SK-N-SH treated with all-trans-retinoic acid at 6 μM for 48 hours (cell line): ENCODE measurements at regions not wholly inside any gene's neighbourhood (a gene's known extent, or its start where the extent isn't known, plus 50 kb on each side); places are given as distances from the start of the nearest gene placed in this dataset.
"Not testable (repeated sequence)": the region's sequence is repeated elsewhere in the genome, so short reads cannot be mapped to it uniquely, and the experiment has no call there.

ENCODE experiments used
- ATAC-seq: fragments of 200-7000 bp; cut with Tn5 transposase; 3 replicates; pipeline ENCODE4 v1.9.1; 2020; ENCODE audit warnings: mild to moderate bottlenecking, moderate library complexity
- BACH2 ChIP-seq: fragments of 250-450 bp; sonication (Bioruptor Pico); IDR thresholded peaks from 2 replicates; pipeline ENCODE4 v1.9.0; 2021; ENCODE audit warnings: mild to moderate bottlenecking, borderline replicate concordance
- CSDC2 ChIP-seq: fragments of 250-450 bp; sonication (Bioruptor Pico); IDR thresholded peaks from 2 replicates; pipeline ENCODE4 v1.5.0; 2020; ENCODE audit warnings: mild to moderate bottlenecking, moderate library complexity
- ESRRG ChIP-seq: fragments of 250-450 bp; sonication (Bioruptor Pico); IDR thresholded peaks from 2 replicates; pipeline ENCODE4 v1.6.1; 2021; ENCODE audit warnings: mild to moderate bottlenecking
- GLIS3 ChIP-seq: fragments of 250-450 bp; sonication (Bioruptor Pico); IDR thresholded peaks from 2 replicates; pipeline ENCODE4 v1.5.0; 2020; ENCODE audit warnings: mild to moderate bottlenecking, moderate library complexity
- OSR1 ChIP-seq: fragments of 250-450 bp; sonication (Bioruptor Pico); IDR thresholded peaks from 2 replicates; pipeline ENCODE4 v1.8.0; 2022; ENCODE audit warnings: moderate library complexity, mild to moderate bottlenecking, inconsistent platforms
- PPARA ChIP-seq: fragments of 250-450 bp; sonication (Bioruptor Pico); IDR thresholded peaks from 2 replicates; pipeline ENCODE4 v1.5.0; 2020; ENCODE audit warnings: mild to moderate bottlenecking, borderline replicate concordance
- SNAI2 ChIP-seq: fragments of 250-450 bp; sonication (Bioruptor Pico); IDR thresholded peaks from 2 replicates; pipeline ENCODE4 v1.5.0; 2020; ENCODE audit warnings: mild to moderate bottlenecking, moderate library complexity
- TOX ChIP-seq: fragments of 250-450 bp; sonication (Bioruptor Pico); IDR thresholded peaks from 2 replicates; pipeline ENCODE4 v1.8.0; 2021; ENCODE audit warnings: mild to moderate bottlenecking, moderate library complexity, borderline replicate concordance
- ZC3H10 ChIP-seq: fragments of 250-450 bp; sonication (Bioruptor Pico); IDR thresholded peaks from 2 replicates; pipeline ENCODE4 v1.5.1; 2021; ENCODE audit warnings: mild to moderate bottlenecking, moderate library complexity
- ZFP3 ChIP-seq: fragments of 250-450 bp; sonication (Bioruptor Pico); IDR thresholded peaks from 2 replicates; pipeline ENCODE4 v1.5.0; 2020; ENCODE audit warnings: mild to moderate bottlenecking, moderate library complexity
- ZFP30 ChIP-seq: fragments of 450-650 bp; formaldehyde crosslinking; IDR thresholded peaks from 2 replicates; pipeline ENCODE4 v1.5.0; 2022; ENCODE audit warnings: mild to moderate bottlenecking, moderate library complexity
- ZNF70 ChIP-seq: fragments of 450-650 bp; formaldehyde crosslinking; IDR thresholded peaks from 2 replicates; pipeline ENCODE4 v1.5.0; 2020; ENCODE audit warnings: mild to moderate bottlenecking, moderate library complexity
- ZNF8 ChIP-seq: fragments of 450-650 bp; formaldehyde crosslinking; IDR thresholded peaks from 2 replicates; pipeline ENCODE4 v1.5.0; 2020; ENCODE audit warnings: mild to moderate bottlenecking, moderate library complexity
- TF ChIP-seq, protein P1 (sequence below): fragments of 250-450 bp; sonication (Bioruptor Pico); IDR thresholded peaks from 2 replicates; pipeline ENCODE4 v1.5.0; 2020; ENCODE audit warnings: mild to moderate bottlenecking, moderate library complexity
- TF ChIP-seq, protein P2 (sequence below): fragments of 250-450 bp; sonication (Bioruptor Pico); IDR thresholded peaks from 2 replicates; pipeline ENCODE4 v1.5.1; 2020; ENCODE audit warnings: low read depth, mild to moderate bottlenecking, moderate library complexity
- TF ChIP-seq, protein P3 (sequence below): fragments of 250-450 bp; sonication (Bioruptor Pico); IDR thresholded peaks from 2 replicates; pipeline ENCODE4 v1.8.0; 2020; ENCODE audit warnings: mild to moderate bottlenecking, moderate library complexity, borderline replicate concordance
- TF ChIP-seq, protein P4 (sequence below): fragments of 250-450 bp; sonication (Bioruptor Pico); IDR thresholded peaks from 2 replicates; pipeline ENCODE4 v1.8.0; 2021; ENCODE audit warnings: low read depth, mild to moderate bottlenecking, moderate library complexity, borderline replicate concordance

DNA sequence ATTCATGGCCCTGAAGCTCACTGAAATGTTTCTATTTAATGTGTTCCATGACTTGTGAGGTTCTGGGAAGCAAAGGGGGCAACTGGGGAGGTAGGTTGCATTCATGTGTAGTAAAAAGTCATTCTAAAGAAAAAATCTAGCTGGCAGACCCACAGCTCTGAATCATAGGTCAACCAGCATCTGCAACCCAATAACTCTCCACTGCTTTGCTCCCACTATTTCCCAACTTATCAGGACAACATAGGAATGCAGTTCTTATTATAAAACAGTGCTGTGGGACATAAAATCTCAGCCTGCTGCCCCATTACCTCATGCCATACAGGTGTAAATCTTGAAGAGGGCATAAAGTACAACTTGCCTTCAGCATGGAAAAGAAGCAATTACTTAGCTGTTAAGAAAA is 576.1 kb upstream of the PTBP2 start:
- TF ChIP-seq ESRRG (CRISPR knock-in tag) (no peak), ZNF8 (CRISPR knock-in tag) (no peak), TOX (no peak), ZNF70 (CRISPR knock-in tag) (no peak), ZFP3 (CRISPR knock-in tag) (no peak), ZFP30 (CRISPR knock-in tag) (no peak), GLIS3 (CRISPR knock-in tag) (no peak), BACH2 (CRISPR knock-in tag) (no peak), CSDC2 (CRISPR knock-in tag) (no peak)
- TF ChIP-seq, protein P1, sequence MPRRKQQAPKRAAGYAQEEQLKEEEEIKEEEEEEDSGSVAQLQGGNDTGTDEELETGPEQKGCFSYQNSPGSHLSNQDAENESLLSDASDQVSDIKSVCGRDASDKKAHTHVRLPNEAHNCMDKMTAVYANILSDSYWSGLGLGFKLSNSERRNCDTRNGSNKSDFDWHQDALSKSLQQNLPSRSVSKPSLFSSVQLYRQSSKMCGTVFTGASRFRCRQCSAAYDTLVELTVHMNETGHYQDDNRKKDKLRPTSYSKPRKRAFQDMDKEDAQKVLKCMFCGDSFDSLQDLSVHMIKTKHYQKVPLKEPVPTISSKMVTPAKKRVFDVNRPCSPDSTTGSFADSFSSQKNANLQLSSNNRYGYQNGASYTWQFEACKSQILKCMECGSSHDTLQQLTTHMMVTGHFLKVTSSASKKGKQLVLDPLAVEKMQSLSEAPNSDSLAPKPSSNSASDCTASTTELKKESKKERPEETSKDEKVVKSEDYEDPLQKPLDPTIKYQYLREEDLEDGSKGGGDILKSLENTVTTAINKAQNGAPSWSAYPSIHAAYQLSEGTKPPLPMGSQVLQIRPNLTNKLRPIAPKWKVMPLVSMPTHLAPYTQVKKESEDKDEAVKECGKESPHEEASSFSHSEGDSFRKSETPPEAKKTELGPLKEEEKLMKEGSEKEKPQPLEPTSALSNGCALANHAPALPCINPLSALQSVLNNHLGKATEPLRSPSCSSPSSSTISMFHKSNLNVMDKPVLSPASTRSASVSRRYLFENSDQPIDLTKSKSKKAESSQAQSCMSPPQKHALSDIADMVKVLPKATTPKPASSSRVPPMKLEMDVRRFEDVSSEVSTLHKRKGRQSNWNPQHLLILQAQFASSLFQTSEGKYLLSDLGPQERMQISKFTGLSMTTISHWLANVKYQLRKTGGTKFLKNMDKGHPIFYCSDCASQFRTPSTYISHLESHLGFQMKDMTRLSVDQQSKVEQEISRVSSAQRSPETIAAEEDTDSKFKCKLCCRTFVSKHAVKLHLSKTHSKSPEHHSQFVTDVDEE (CRISPR knock-in tag) = no peak
- TF ChIP-seq, protein P2, sequence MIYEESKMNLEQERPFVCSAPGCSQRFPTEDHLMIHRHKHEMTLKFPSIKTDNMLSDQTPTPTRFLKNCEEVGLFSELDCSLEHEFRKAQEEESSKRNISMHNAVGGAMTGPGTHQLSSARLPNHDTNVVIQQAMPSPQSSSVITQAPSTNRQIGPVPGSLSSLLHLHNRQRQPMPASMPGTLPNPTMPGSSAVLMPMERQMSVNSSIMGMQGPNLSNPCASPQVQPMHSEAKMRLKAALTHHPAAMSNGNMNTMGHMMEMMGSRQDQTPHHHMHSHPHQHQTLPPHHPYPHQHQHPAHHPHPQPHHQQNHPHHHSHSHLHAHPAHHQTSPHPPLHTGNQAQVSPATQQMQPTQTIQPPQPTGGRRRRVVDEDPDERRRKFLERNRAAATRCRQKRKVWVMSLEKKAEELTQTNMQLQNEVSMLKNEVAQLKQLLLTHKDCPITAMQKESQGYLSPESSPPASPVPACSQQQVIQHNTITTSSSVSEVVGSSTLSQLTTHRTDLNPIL = no peak
- ATAC-seq = no peak

DNA sequence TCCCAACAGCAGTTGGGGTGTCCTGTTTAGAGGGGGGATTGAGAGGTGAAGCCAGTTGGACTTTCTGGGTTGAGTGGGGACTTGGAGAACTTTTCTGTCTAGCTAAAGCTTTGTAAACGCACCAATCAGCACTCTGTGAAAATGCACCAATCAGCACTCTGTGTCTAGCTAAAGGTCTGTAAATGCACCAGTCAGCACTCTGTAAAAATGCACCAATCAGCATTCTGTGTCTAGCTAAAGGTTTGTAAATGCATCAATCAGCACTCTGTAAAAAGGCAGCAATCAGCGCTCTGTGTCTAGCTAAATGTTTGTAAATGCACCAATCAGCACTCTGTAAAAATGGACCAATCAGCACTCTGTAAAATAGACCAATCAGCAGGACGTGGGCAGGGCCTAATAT is 568.6 kb upstream of the PTBP2 start:
- not testable (repeated sequence) for ATAC-seq

DNA sequence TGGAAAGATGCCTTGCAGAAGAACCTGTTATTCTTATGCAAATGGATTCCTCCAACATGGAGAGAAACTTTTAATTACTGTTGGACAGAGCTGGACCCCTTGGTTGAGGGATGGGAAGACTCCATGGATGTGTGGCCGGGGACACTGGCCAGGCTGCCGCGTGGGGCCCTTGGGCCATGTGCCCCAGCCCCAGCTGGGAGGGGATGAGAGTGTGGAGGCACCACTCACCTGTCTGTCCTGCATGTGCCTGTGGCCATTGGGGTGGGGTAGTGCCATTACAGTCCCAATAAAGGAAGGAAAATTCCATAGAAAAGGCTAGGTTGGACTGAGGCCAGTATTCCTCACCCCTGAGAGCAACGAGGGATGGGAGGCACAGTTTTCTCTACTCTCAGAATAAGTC is 564.5 kb upstream of the PTBP2 start:
- TF ChIP-seq, protein P2 = no peak
- TF ChIP-seq, all 23 proteins: peak for 0
- ATAC-seq = no peak

DNA sequence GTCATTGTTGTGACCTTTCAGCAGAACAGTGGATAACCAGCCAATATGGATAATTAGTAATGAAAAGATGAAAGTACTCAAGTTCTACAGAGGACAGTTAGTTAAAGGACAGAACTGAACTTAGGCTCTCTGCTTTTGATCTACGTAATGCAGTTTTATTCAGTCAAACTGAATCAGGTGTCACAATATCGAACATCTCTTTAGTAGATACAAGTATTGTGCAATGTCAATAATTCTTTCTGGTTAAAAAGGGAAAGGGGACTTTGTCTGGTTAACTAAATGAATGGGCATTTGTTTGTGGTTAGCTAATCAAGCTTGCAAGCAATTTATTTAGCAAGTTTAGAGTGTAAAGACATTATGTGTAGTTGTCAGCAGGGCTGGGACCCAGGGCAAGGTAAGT is 562.2 kb upstream of the PTBP2 start:
- TF ChIP-seq, protein P3, sequence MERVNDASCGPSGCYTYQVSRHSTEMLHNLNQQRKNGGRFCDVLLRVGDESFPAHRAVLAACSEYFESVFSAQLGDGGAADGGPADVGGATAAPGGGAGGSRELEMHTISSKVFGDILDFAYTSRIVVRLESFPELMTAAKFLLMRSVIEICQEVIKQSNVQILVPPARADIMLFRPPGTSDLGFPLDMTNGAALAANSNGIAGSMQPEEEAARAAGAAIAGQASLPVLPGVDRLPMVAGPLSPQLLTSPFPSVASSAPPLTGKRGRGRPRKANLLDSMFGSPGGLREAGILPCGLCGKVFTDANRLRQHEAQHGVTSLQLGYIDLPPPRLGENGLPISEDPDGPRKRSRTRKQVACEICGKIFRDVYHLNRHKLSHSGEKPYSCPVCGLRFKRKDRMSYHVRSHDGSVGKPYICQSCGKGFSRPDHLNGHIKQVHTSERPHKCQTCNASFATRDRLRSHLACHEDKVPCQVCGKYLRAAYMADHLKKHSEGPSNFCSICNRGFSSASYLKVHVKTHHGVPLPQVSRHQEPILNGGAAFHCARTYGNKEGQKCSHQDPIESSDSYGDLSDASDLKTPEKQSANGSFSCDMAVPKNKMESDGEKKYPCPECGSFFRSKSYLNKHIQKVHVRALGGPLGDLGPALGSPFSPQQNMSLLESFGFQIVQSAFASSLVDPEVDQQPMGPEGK = no peak
- no peak for TF ChIP-seq CSDC2 (CRISPR knock-in tag)
- TF ChIP-seq ZFP3 (CRISPR knock-in tag) = no peak
- TF ChIP-seq, protein P2 = no peak
- no peak for ATAC-seq

DNA sequence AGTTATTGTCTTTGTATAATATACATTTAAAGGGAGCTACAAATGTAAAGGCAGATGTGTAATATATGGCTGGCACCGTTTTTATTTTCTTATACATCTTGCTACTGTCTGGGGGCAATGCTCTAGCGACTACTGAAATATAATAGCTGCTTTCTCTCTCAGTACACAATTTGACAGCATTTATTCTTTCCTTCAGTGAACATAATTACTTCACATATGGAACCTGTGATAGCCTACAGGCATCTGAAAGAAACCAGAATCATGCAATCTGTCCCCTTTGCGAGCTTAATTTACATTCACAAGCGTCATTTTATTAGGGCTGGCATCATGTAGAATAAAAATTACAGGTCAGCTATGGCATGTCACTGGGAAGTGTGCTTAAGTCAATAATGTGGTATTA is 557.5 kb upstream of the PTBP2 start:
- TF ChIP-seq, protein P1 (CRISPR knock-in tag) = no peak
- TF ChIP-seq, protein P4, sequence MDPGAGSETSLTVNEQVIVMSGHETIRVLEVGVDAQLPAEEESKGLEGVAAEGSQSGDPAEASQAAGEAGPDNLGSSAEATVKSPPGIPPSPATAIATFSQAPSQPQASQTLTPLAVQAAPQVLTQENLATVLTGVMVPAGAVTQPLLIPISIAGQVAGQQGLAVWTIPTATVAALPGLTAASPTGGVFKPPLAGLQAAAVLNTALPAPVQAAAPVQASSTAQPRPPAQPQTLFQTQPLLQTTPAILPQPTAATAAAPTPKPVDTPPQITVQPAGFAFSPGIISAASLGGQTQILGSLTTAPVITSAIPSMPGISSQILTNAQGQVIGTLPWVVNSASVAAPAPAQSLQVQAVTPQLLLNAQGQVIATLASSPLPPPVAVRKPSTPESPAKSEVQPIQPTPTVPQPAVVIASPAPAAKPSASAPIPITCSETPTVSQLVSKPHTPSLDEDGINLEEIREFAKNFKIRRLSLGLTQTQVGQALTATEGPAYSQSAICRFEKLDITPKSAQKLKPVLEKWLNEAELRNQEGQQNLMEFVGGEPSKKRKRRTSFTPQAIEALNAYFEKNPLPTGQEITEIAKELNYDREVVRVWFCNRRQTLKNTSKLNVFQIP (CRISPR knock-in tag) = no peak
- TF ChIP-seq ZC3H10 (CRISPR knock-in tag) (no peak), OSR1 (CRISPR knock-in tag) (no peak), ZNF8 (CRISPR knock-in tag) (no peak), GLIS3 (CRISPR knock-in tag) (no peak), PPARA (CRISPR knock-in tag) (no peak), TOX (no peak), CSDC2 (CRISPR knock-in tag) (no peak), SNAI2 (CRISPR knock-in tag) (no peak)
- ATAC-seq = no peak
